Activated CD4-positive, CD25-positive, alpha-beta regulatory T cell treated with anti-CD3 and anti-CD28 coated beads, Interleukin-2, amount 50 U/mL, for 16 hours (primary cell): ENCODE measurements at regions not wholly inside any gene's neighbourhood (a gene's known extent, or its start where the extent isn't known, plus 50 kb on each side); places are given as distances from the start of the nearest gene placed in this dataset.

Source experiments
- DNase-seq: peaks from one replicate; pipeline ENCODE4 v3.0.0-alpha.2; 2020; ENCODE audit warnings: low read depth, low spot score

- no peak for DNase-seq
Measured at GRCh38 chrX:9147726-9148125, 113.8 kb upstream of the FAM9B start.

GRCh38 chrX:9148615-9149399, 114.9 kb upstream of the FAM9B start:
- DNase-seq, result no peak

- no peak for DNase-seq
Measured at GRCh38 chrX:9149501-9150245, 115.7 kb upstream of the FAM9B start.

GRCh38 chrX:9151772-9152307, 117.9 kb upstream of the FAM9B start:
- DNase-seq, result no peak

- DNase-seq, result no peak
Measured at GRCh38 chrX:9153300-9153699, 119.4 kb upstream of the FAM9B start.

- DNase-seq, result no peak
Measured at GRCh38 chrX:9158611-9159010, 124.7 kb upstream of the FAM9B start.

- no peak for DNase-seq
Measured at GRCh38 chrX:9160698-9161329, 126.9 kb upstream of the FAM9B start.

GRCh38 chrX:9162698-9163097, 128.8 kb upstream of the FAM9B start:
- DNase-seq, result no peak

GRCh38 chrX:9163214-9163709, 129.3 kb upstream of the FAM9B start:
- DNase-seq, result no peak

- DNase-seq, result no peak
Measured at GRCh38 chrX:9164086-9164485, 130.2 kb upstream of the FAM9B start.

- DNase-seq, result no peak
Measured at GRCh38 chrX:9164533-9165426, 130.9 kb upstream of the FAM9B start.

GRCh38 chrX:9166584-9166944, 132.6 kb upstream of the FAM9B start:
- DNase-seq, result no peak

GRCh38 chrX:9171841-9172463, 138.0 kb upstream of the FAM9B start:
- no peak for DNase-seq

- no peak for DNase-seq
Measured at GRCh38 chrX:9172464-9172850, 138.5 kb upstream of the FAM9B start.

GRCh38 chrX:9180623-9181022, 146.7 kb upstream of the FAM9B start:
- no peak for DNase-seq

GRCh38 chrX:9182041-9182440, 148.1 kb upstream of the FAM9B start:
- no peak for DNase-seq

GRCh38 chrX:9183481-9183880, 149.6 kb upstream of the FAM9B start:
- no peak for DNase-seq

GRCh38 chrX:9184211-9184610, 150.3 kb upstream of the FAM9B start:
- no peak for DNase-seq

GRCh38 chrX:9188117-9188516, 154.2 kb upstream of the FAM9B start:
- DNase-seq, result no peak

GRCh38 chrX:9189286-9189685, 155.4 kb upstream of the FAM9B start:
- DNase-seq, result no peak

- no peak for DNase-seq
Measured at GRCh38 chrX:9191392-9191791, 157.5 kb upstream of the FAM9B start.
